GM12878 (cell line): ENCODE measurements at regions not wholly inside any gene's neighbourhood (a gene's known extent, or its start where the extent isn't known, plus 50 kb on each side); places are given as distances from the start of the nearest gene placed in this dataset.

Source experiments
- ATAC-seq: fragments of 200-7000 bp; cut with Tn5 transposase; 3 replicates; pipeline ENCODE4 v1.9.1; 2020; ENCODE audit warnings: mild to moderate bottlenecking, moderate library complexity
- BruUV-seq: library from RNA; stranded (reverse); fragments of 400-500 nt; replicated peaks from 2 replicates; lab custom pipeline; 2021; lab: Mats Ljungman, UMichigan
- CTCF ChIA-PET: fragments of 300-600 bp; sonication (Branson Sonifier 250); formaldehyde crosslinking; extraction: SDS; loops from one replicate; lab custom pipeline; 2021; ENCODE audit warnings: inconsistent platforms; lab: Yijun Ruan, JAX
- POLR2A ChIA-PET: fragments of 350-600 bp; formaldehyde crosslinking; extraction: SDS; loops from one replicate; lab custom pipeline; 2021; ENCODE audit warnings: inconsistent platforms; lab: Charles Lee
- RAD21 ChIA-PET: fragments of 300-600 bp; sonication (Branson Sonifier 250); formaldehyde crosslinking; loops from one replicate; lab custom pipeline; 2023; ENCODE audit warnings: antibody characterized with exemption; ENCODE audit not compliant: unreplicated experiment; lab: Charles Lee
- SMC1A ChIA-PET: fragments of 300-600 bp; sonication (Branson Sonifier 250); formaldehyde crosslinking; loops from one replicate; lab custom pipeline; 2023; ENCODE audit not compliant: unreplicated experiment, uncharacterized antibody; lab: Charles Lee
- DNase-seq: peaks from one replicate; pipeline ENCODE4 v3.0.0-alpha.2; 2011; ENCODE audit warnings: low read depth, low spot score
- FAIRE-seq: peaks from 3 replicates; lab custom pipeline; 2011; peaks lifted over from hg19 to GRCh38; lab: Jason Lieb, UNC
- H2AFZ ChIP-seq: 2 replicates; pipeline ENCODE4 v1.6.0; 2011; ENCODE audit warnings: low read depth, low read length, control low read depth; ENCODE audit not compliant: control insufficient read depth
- H3K27ac ChIP-seq: 2 replicates; pipeline ENCODE4 v1.5.1; 2011; ENCODE audit warnings: control low read depth; ENCODE audit not compliant: control insufficient read depth, insufficient read depth
- H3K27me3 ChIP-seq, 2 experiments: replicated peaks in 1 of 2; 2 replicates each; pipeline versions ENCODE4 v1.6.0 to v1.6.1; 2011; ENCODE audit warnings: low read length in 1 of 2; ENCODE audit not compliant: control insufficient read depth in 2 of 2, insufficient read depth in 2 of 2
- H3K36me3 ChIP-seq, 2 experiments: 2 replicates each; pipeline ENCODE4 v1.5.1; 2011; ENCODE audit warnings: low read length in 1 of 2; ENCODE audit not compliant: control insufficient read depth in 2 of 2, insufficient read depth in 2 of 2
- H3K4me1 ChIP-seq: 2 replicates; pipeline ENCODE4 v1.6.1; 2011; ENCODE audit warnings: mild to moderate bottlenecking, low read length, moderate library complexity, mixed read lengths; ENCODE audit not compliant: control insufficient read depth, insufficient read depth
- H3K4me2 ChIP-seq: 2 replicates; pipeline ENCODE4 v1.6.0; 2011; ENCODE audit warnings: control low read depth; ENCODE audit not compliant: control insufficient read depth, insufficient read depth
- H3K4me3 ChIP-seq: fragments of 200-600 bp; sonication (generic); 2 replicates; pipeline ENCODE4 v1.5.1; 2016
- H3K79me2 ChIP-seq: 2 replicates; pipeline ENCODE4 v1.6.0; 2011; ENCODE audit warnings: low read length; ENCODE audit not compliant: control insufficient read depth, insufficient read depth
- H3K9ac ChIP-seq: 2 replicates; pipeline ENCODE4 v1.8.0; 2011; ENCODE audit warnings: low read length, control low read depth, mixed read lengths; ENCODE audit not compliant: control insufficient read depth, insufficient read depth
- H3K9me3 ChIP-seq: replicated peaks from 3 replicates; pipeline ENCODE4 v1.5.1; 2011; ENCODE audit warnings: mild to moderate bottlenecking, low read length; ENCODE audit not compliant: control insufficient read depth, insufficient read depth
- H4K20me1 ChIP-seq: 2 replicates; pipeline ENCODE4 v1.6.0; 2011; ENCODE audit not compliant: control insufficient read depth, insufficient read depth
- ASH2L ChIP-seq: fragments of 300-600, 200-600 bp; sonication (generic); IDR thresholded peaks from 2 replicates; pipeline ENCODE4 v1.6.1; 2017; ENCODE audit warnings: low read depth, mild to moderate bottlenecking, borderline replicate concordance
- BMI1 ChIP-seq: fragments of 450-650 bp; IDR thresholded peaks from 2 replicates; pipeline ENCODE4 v1.6.1; 2016; ENCODE audit warnings: mild to moderate bottlenecking, moderate library complexity, borderline replicate concordance
- HCFC1 ChIP-seq: fragments of 150-350 bp; IDR thresholded peaks from 2 replicates; pipeline ENCODE4 v1.6.1; 2014; ENCODE audit warnings: low read length
- NR2C2 ChIP-seq: IDR thresholded peaks from 2 replicates; pipeline ENCODE4 v1.6.1; 2011; ENCODE audit warnings: borderline replicate concordance, low read depth; ENCODE audit not compliant: control insufficient read depth, insufficient read length
- RAD21 ChIP-seq: IDR thresholded peaks from 2 replicates; pipeline ENCODE4 v1.6.1; 2011; ENCODE audit warnings: mild to moderate bottlenecking, low read depth, low read length, moderate library complexity; ENCODE audit not compliant: insufficient read depth
- SMAD1 ChIP-seq: fragments of 450-650 bp; IDR thresholded peaks from 2 replicates; pipeline ENCODE4 v1.6.1; 2018; ENCODE audit warnings: mild to moderate bottlenecking, low read depth; ENCODE audit not compliant: partially characterized antibody
- SMARCA5 ChIP-seq: fragments of 450-650 bp; IDR thresholded peaks from 2 replicates; pipeline ENCODE4 v1.6.1; 2017; ENCODE audit warnings: mild to moderate bottlenecking
- SPI1 ChIP-seq: IDR thresholded peaks from 2 replicates; pipeline ENCODE4 v1.6.1; 2011; ENCODE audit warnings: low read depth, mild to moderate bottlenecking, low read length, moderate library complexity, borderline replicate concordance; ENCODE audit not compliant: insufficient read depth
- STAT1 ChIP-seq: fragments of 450-650 bp; conservative IDR thresholded peaks from 2 replicates; pipeline ENCODE4 v1.6.1; 2014; ENCODE audit warnings: antibody characterized with exemption, mild to moderate bottlenecking
- ZNF384 ChIP-seq: IDR thresholded peaks from 2 replicates; pipeline ENCODE4 v1.6.1; 2012; ENCODE audit warnings: low read depth, mild to moderate bottlenecking, low read length, improper control_type of control experiment, borderline replicate concordance
- WGBS: methylation state at CpG from one replicate; pipeline ENCODE4 v1.1.6; 2016; ENCODE audit warnings: low lambda C conversion rate; ENCODE audit not compliant: insufficient replicate concordance, insufficient coverage; ENCODE audit errors: missing lambda C conversion rate; 5-methylcytosine and 5-hydroxymethylcytosine counted together
- in situ Hi-C: fragments of 300-500 bp; cut with MboI; formaldehyde crosslinking; loops from 9 replicates; pipeline ENCODE4 v1.14.3; 2018; ENCODE audit warnings: mixed read lengths
- intact Hi-C: fragments of 100-400 bp; cut with micrococcal nuclease; formaldehyde crosslinking; loops from one replicate; pipeline ENCODE4 v1.14.2; 2022; ENCODE audit not compliant: unreplicated experiment
- TF ChIP-seq, protein P1 (sequence below): fragments of 450-650 bp; IDR thresholded peaks from 2 replicates; pipeline ENCODE4 v1.6.1; 2017; ENCODE audit warnings: antibody characterized with exemption, mild to moderate bottlenecking, moderate library complexity
- TF ChIP-seq, protein P2 (sequence below): IDR thresholded peaks from 2 replicates; pipeline ENCODE4 v1.6.1; 2012; ENCODE audit warnings: improper control_type of control experiment, low read depth, low read length; ENCODE audit not compliant: insufficient replicate concordance

DNA sequence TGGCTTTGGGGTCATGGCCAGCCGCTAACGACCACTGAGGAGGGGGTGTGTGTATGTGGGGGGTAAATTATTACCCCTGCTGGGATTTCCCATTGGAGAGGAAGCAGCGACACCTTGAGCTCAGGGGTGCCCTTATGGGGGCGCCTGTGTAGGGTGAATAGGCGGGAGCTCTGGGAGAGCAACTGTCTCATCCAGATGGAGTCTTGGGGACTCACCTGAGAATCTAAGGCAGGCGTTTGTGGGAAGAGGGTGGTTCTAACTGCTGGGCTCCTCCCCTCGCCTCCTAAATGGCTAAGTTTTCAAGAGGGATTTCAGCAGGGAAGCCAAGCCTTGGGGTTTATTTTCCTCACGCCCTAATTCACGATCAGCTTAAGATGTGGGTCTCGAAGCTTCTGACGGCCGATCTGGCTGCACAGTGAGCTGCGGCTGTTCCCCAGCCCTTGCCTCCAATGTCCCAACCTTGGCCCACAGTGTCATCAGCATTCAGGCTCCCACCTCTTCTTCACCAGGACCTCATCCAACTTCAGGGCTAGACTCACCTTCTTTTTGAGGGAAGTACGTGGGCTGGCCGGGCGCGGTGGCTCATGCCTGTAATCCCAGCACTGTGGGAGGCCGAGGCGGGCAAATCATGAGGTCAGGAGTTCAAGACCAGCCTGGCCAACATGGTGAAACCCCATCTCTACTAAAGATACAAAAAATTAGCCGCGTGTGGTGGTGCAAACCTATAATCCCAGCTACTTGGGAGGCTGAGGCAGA is 136.9 kb upstream of the EEF2KMT start (continued):
- TF ChIP-seq SMAD1: no peak

DNA sequence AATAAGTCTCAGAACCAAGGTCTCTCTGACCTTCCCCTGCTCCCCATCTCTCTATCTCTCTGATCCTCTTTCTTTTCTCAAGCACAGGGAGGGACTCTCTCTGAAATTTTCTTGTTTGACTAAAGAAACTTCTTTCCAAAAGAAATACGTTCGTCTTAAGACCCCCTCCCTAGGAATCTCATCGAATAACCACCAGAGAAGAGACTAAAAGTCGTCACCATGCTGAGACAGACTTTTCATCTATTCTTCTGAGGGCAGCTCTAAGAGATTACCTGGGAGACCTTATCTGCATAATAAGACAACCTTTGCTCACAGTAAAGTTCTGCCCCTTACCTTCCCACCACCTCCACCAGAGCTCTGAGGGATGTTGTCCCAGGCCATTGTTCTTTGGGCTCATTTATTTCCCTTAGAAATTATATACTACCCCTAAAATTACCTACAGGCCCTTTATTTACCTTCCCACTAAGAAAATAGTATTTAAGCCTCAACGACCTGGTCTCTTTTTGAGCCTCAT is 133.7 kb upstream of the EEF2KMT start:
- WGBS: 23% methylated on average over 5 of the region's 5 CpGs
- ChIA-PET RAD21 (no interaction called here), CTCF (no interaction called here), SMC1A (no interaction called here), POLR2A (interaction anchor here (0.7 kb wide), 1 partner anchor 12 kb away, joined by 4 read pairs; no protein-coding TSS in a partner anchor)
- Histone ChIP-seq H3K9ac (no peak overlapping the region), H3K9me3 (no peaks in the 10 kb centered on the region), H3K4me2 (no peak overlapping the region), H3K4me1 (no peaks in the 10 kb centered on the region), H3K4me3 (no peak overlapping the region), H2AFZ (no peak overlapping the region), H3K27me3 (no peaks in the 10 kb centered on the region), H3K79me2 (no peaks in the 10 kb centered on the region), H4K20me1 (no peaks in the 10 kb centered on the region), H3K27ac (no peak overlapping the region), H3K36me3 (no peaks in the 10 kb centered on the region)
- ATAC-seq (no peak), DNase-seq (no peak), FAIRE-seq (no peak)
- in situ Hi-C loops (loop anchor here (10.0 kb wide), 1 partner anchor 383 kb away; no protein-coding TSS in a partner anchor), intact Hi-C loops (loop anchor here (10.0 kb wide), 1 partner anchor 383 kb away; no protein-coding TSS in a partner anchor)
- no TSS peak for BruUV-seq
- TF ChIP-seq STAT1 (no peak), NR2C2 (no peak), SMARCA5 (no peak), HCFC1 (no peak), BMI1 (no peak), ASH2L (no peak), SPI1 (no peak), RAD21 (no peak), ZNF384 (no peak)
- TF ChIP-seq, protein P1, sequence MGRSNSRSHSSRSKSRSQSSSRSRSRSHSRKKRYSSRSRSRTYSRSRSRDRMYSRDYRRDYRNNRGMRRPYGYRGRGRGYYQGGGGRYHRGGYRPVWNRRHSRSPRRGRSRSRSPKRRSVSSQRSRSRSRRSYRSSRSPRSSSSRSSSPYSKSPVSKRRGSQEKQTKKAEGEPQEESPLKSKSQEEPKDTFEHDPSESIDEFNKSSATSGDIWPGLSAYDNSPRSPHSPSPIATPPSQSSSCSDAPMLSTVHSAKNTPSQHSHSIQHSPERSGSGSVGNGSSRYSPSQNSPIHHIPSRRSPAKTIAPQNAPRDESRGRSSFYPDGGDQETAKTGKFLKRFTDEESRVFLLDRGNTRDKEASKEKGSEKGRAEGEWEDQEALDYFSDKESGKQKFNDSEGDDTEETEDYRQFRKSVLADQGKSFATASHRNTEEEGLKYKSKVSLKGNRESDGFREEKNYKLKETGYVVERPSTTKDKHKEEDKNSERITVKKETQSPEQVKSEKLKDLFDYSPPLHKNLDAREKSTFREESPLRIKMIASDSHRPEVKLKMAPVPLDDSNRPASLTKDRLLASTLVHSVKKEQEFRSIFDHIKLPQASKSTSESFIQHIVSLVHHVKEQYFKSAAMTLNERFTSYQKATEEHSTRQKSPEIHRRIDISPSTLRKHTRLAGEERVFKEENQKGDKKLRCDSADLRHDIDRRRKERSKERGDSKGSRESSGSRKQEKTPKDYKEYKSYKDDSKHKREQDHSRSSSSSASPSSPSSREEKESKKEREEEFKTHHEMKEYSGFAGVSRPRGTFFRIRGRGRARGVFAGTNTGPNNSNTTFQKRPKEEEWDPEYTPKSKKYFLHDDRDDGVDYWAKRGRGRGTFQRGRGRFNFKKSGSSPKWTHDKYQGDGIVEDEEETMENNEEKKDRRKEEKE: no peak
- TF ChIP-seq, protein P2, sequence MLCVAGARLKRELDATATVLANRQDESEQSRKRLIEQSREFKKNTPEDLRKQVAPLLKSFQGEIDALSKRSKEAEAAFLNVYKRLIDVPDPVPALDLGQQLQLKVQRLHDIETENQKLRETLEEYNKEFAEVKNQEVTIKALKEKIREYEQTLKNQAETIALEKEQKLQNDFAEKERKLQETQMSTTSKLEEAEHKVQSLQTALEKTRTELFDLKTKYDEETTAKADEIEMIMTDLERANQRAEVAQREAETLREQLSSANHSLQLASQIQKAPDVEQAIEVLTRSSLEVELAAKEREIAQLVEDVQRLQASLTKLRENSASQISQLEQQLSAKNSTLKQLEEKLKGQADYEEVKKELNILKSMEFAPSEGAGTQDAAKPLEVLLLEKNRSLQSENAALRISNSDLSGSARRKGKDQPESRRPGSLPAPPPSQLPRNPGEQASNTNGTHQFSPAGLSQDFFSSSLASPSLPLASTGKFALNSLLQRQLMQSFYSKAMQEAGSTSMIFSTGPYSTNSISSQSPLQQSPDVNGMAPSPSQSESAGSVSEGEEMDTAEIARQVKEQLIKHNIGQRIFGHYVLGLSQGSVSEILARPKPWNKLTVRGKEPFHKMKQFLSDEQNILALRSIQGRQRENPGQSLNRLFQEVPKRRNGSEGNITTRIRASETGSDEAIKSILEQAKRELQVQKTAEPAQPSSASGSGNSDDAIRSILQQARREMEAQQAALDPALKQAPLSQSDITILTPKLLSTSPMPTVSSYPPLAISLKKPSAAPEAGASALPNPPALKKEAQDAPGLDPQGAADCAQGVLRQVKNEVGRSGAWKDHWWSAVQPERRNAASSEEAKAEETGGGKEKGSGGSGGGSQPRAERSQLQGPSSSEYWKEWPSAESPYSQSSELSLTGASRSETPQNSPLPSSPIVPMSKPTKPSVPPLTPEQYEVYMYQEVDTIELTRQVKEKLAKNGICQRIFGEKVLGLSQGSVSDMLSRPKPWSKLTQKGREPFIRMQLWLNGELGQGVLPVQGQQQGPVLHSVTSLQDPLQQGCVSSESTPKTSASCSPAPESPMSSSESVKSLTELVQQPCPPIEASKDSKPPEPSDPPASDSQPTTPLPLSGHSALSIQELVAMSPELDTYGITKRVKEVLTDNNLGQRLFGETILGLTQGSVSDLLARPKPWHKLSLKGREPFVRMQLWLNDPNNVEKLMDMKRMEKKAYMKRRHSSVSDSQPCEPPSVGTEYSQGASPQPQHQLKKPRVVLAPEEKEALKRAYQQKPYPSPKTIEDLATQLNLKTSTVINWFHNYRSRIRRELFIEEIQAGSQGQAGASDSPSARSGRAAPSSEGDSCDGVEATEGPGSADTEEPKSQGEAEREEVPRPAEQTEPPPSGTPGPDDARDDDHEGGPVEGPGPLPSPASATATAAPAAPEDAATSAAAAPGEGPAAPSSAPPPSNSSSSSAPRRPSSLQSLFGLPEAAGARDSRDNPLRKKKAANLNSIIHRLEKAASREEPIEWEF: no peak
